ENCODE measurements at regions not wholly inside any gene's neighbourhood (a gene's known extent, or its start where the extent isn't known, plus 50 kb on each side); places are given as distances from the start of the nearest gene placed in this dataset.

DNA sequence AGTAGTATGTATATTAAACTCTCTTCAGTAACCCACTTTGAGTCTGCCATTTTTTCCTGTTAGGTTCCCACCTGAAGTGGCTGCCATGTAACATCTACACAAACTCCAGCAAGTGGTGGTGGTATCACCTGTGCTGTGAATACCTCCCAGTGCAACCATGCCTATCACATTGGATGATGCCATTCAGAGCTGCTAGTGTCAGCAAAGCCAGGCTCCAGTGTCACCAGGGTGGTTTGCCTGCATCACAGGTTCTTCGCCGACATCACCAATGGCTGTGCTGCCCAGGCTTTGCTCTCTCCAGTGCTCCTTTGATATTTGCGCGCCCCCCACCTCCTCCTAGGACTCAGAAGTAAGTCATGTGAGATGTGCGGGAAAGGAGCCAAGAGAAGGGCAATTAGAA lies 162.6 kb upstream of the FOXA2 start:
- no peak for DNase-seq (ENCODE audit: low read depth, low spot score)
- TF ChIP-seq, protein P1, sequence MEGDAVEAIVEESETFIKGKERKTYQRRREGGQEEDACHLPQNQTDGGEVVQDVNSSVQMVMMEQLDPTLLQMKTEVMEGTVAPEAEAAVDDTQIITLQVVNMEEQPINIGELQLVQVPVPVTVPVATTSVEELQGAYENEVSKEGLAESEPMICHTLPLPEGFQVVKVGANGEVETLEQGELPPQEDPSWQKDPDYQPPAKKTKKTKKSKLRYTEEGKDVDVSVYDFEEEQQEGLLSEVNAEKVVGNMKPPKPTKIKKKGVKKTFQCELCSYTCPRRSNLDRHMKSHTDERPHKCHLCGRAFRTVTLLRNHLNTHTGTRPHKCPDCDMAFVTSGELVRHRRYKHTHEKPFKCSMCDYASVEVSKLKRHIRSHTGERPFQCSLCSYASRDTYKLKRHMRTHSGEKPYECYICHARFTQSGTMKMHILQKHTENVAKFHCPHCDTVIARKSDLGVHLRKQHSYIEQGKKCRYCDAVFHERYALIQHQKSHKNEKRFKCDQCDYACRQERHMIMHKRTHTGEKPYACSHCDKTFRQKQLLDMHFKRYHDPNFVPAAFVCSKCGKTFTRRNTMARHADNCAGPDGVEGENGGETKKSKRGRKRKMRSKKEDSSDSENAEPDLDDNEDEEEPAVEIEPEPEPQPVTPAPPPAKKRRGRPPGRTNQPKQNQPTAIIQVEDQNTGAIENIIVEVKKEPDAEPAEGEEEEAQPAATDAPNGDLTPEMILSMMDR (IDR thresholded peaks at IDR 0.05; ENCODE audit: low read depth, low read length): no peak
- H3K4me3 ChIP-seq (ENCODE audit: low read depth, low read length): no peak overlapping the region
- in situ Hi-C loops (cut with HindIII; ENCODE audit: low sequenced_read_pairs): no loop called here

DNA sequence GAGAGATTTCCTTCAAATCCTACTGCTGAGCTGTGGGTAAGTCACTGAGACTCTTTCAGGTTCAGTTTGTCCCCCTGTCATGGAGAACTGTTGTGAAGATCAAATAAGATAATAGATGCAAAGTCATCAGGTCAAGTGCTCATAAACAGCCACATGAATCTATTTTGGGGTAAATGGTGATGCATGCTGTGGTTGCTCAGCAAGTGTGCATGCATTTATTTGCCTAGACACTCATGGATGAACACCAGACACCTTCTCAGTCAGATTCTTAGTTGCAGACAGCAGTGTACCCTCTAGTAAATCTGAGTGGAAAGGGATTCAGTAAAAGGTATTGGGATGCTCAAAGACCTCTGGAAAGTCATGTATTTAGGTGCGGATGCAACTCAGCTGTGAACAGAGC lies 168.0 kb upstream of the FOXA2 start:
- DNase-seq (ENCODE audit: low read depth, low spot score): no peak
- no peak overlapping the region for H3K4me3 ChIP-seq (ENCODE audit: low read depth, low read length)
- TF ChIP-seq, protein P1 (IDR thresholded peaks at IDR 0.05; ENCODE audit: low read depth, low read length): no peak
- in situ Hi-C loops (cut with HindIII; ENCODE audit: low sequenced_read_pairs): no loop called here

- TF ChIP-seq, protein P1 (IDR thresholded peaks at IDR 0.05; ENCODE audit: low read depth, low read length): no peak
- in situ Hi-C loops (cut with HindIII; ENCODE audit: low sequenced_read_pairs): no loop called here
- no peak for DNase-seq (ENCODE audit: low read depth, low spot score)
- no peak overlapping the region for H3K4me3 ChIP-seq (ENCODE audit: low read depth, low read length)
Observed at GRCh38 chr20:22757424-22758183, 173.2 kb upstream of the FOXA2 start.

GRCh38 chr20:22758815-22759214 lies 174.4 kb upstream of the FOXA2 start:
- in situ Hi-C loops (cut with HindIII; ENCODE audit: low sequenced_read_pairs): no loop called here
- TF ChIP-seq, protein P1 (IDR thresholded peaks at IDR 0.05; ENCODE audit: low read depth, low read length): no peak
- H3K4me3 ChIP-seq (ENCODE audit: low read depth, low read length): no peak overlapping the region
- DNase-seq (ENCODE audit: low read depth, low spot score): no peak

- in situ Hi-C loops (cut with HindIII; ENCODE audit: low sequenced_read_pairs): no loop called here
- no peak for DNase-seq (ENCODE audit: low read depth, low spot score)
- no peak overlapping the region for H3K4me3 ChIP-seq (ENCODE audit: low read depth, low read length)
- TF ChIP-seq, protein P1 (IDR thresholded peaks at IDR 0.05; ENCODE audit: low read depth, low read length): no peak
Observed at GRCh38 chr20:22762576-22763256, 178.3 kb upstream of the FOXA2 start.

GRCh38 chr20:22763257-22763906 lies 179.0 kb upstream of the FOXA2 start:
- TF ChIP-seq, protein P1 (IDR thresholded peaks at IDR 0.05; ENCODE audit: low read depth, low read length): no peak
- in situ Hi-C loops (cut with HindIII; ENCODE audit: low sequenced_read_pairs): no loop called here
- DNase-seq (ENCODE audit: low read depth, low spot score): peak; percentile 14
- H3K4me3 ChIP-seq (ENCODE audit: low read depth, low read length): no peak overlapping the region

Measured in astrocyte of the spinal cord (primary cell).